H1 (cell line): ENCODE measurements at regions not wholly inside any gene's neighbourhood (a gene's known extent, or its start where the extent isn't known, plus 50 kb on each side); places are given as distances from the start of the nearest gene placed in this dataset.

ENCODE experiments used
- CTCF ChIA-PET: fragments of 300-600 bp; sonication (Branson Sonifier 250); formaldehyde crosslinking; loops from one replicate; lab custom pipeline; 2021; ENCODE audit not compliant: partially characterized antibody; lab: Charles Lee
- POLR2A ChIA-PET: fragments of 300-600 bp; sonication (Branson Sonifier 250); formaldehyde crosslinking; loops from one replicate; lab custom pipeline; 2021; ENCODE audit warnings: inconsistent platforms; ENCODE audit not compliant: partially characterized antibody; lab: Charles Lee
- DNase-seq, 2 experiments: peaks; one replicate each; pipeline versions ENCODE4 v3.0.0 to v3.0.0-alpha.2; 2010 to 2022; ENCODE audit warnings: low spot score in 2 of 2, low read depth in 1 of 2, mixed read lengths in 1 of 2
- FAIRE-seq: peaks from 2 replicates; lab custom pipeline; 2011; peaks lifted over from hg19 to GRCh38; lab: Jason Lieb, UNC
- H2AFZ ChIP-seq: 2 replicates; pipeline ENCODE4 v1.8.1; 2012; ENCODE audit warnings: low read length, inconsistent platforms
- H2AK5ac ChIP-seq: 2 replicates; pipeline ENCODE4 v1.6.1; 2013; ENCODE audit warnings: low read depth, low read length
- H2BK120ac ChIP-seq: replicated peaks from 2 replicates; pipeline ENCODE3; 2013; ENCODE audit warnings: low read depth, low read length, inconsistent platforms
- H2BK12ac ChIP-seq: 2 replicates; pipeline ENCODE4 v1.6.1; 2013; ENCODE audit warnings: low read depth, low read length
- H2BK15ac ChIP-seq: 2 replicates; pipeline ENCODE4 v1.6.1; 2013; ENCODE audit warnings: low read length
- H2BK20ac ChIP-seq: 2 replicates; pipeline ENCODE4 v1.6.1; 2013; ENCODE audit warnings: low read length
- H2BK5ac ChIP-seq: 2 replicates; pipeline ENCODE4 v1.6.1; 2013; ENCODE audit warnings: low read depth, low read length
- H3K14ac ChIP-seq: 2 replicates; pipeline ENCODE4 v1.6.1; 2013; ENCODE audit warnings: inconsistent platforms; ENCODE audit not compliant: insufficient read length
- H3K18ac ChIP-seq: 2 replicates; pipeline ENCODE4 v1.6.1; 2013; ENCODE audit warnings: low read length; ENCODE audit errors: extremely low read depth
- H3K23ac ChIP-seq: 2 replicates; pipeline ENCODE4 v1.6.1; 2013; ENCODE audit warnings: inconsistent platforms; ENCODE audit not compliant: insufficient read length
- H3K23me2 ChIP-seq: 2 replicates; pipeline ENCODE4 v1.6.1; 2013; ENCODE audit warnings: low read depth, low read length
- H3K27ac ChIP-seq: 2 replicates; pipeline ENCODE4 v1.6.1; 2011; ENCODE audit warnings: low read depth, low read length, inconsistent platforms
- H3K27me3 ChIP-seq, 4 experiments: replicated peaks in 1 of 4; 1 replicate in 1 of 4; 2 replicates in 3 of 4; pipeline versions ENCODE4 v1.6.1 to v1.8.1; 2011 to 2013; ENCODE audit warnings: low read length in 3 of 4, mild to moderate bottlenecking in 3 of 4, inconsistent platforms in 2 of 4, mixed read lengths in 2 of 4, moderate library complexity in 1 of 4; ENCODE audit not compliant: control insufficient read depth in 3 of 4, insufficient read depth in 3 of 4; ENCODE audit errors: extremely low read depth in 1 of 4
- H3K36me3 ChIP-seq, 4 experiments: 2 replicates each; pipeline versions ENCODE4 v1.6.1 to v1.8.1; 2011 to 2013; ENCODE audit warnings: mild to moderate bottlenecking in 4 of 4, low read length in 3 of 4, moderate library complexity in 2 of 4, control low read depth in 1 of 4, inconsistent platforms in 1 of 4; ENCODE audit not compliant: insufficient read depth in 4 of 4, control insufficient read depth in 2 of 4
- H3K4ac ChIP-seq: replicated peaks from 2 replicates; pipeline ENCODE3; 2013; ENCODE audit warnings: low read length, low read depth, mixed read lengths, inconsistent platforms; ENCODE audit not compliant: insufficient read length
- H3K4me1 ChIP-seq, 4 experiments: replicated peaks in 1 of 4; 1 replicate in 1 of 4; 2 replicates in 3 of 4; pipeline versions ENCODE4 v1.6.1 to v1.8.1; 2011 to 2013; ENCODE audit warnings: low read length in 3 of 4, inconsistent platforms in 2 of 4, mixed read lengths in 1 of 4; ENCODE audit not compliant: insufficient read depth in 4 of 4, control insufficient read depth in 3 of 4
- H3K4me2 ChIP-seq, 2 experiments: 2 replicates each; pipeline versions ENCODE4 v1.6.1 to v1.8.1; 2011 to 2013; ENCODE audit warnings: low read depth in 2 of 2, low read length in 2 of 2, control low read depth in 1 of 2, inconsistent platforms in 1 of 2, mild to moderate bottlenecking in 1 of 2; ENCODE audit not compliant: insufficient read depth in 1 of 2
- H3K4me3 ChIP-seq, 4 experiments: fragments of 200-600, 300-600 bp in 1 of 4; sonication (generic), shearing (Covaris generic), sonication (Bioruptor Twin) in 1 of 4; 2 replicates each; pipeline versions ENCODE4 v1.5.1 to v1.8.1; 2011 to 2016; ENCODE audit warnings: low read length in 4 of 4, low read depth in 3 of 4, control low read depth in 2 of 4, inconsistent platforms in 2 of 4, mild to moderate bottlenecking in 2 of 4, mixed read lengths in 1 of 4, moderate library complexity in 1 of 4; ENCODE audit not compliant: insufficient read depth in 2 of 4; ENCODE audit errors: extremely low read depth in 1 of 4
- H3K56ac ChIP-seq: replicated peaks from 2 replicates; pipeline ENCODE3; 2013; ENCODE audit warnings: low read depth, mild to moderate bottlenecking, mixed read lengths, low read length, inconsistent platforms; ENCODE audit not compliant: insufficient read length
- H3K79me1 ChIP-seq: 2 replicates; pipeline ENCODE4 v1.6.1; 2013; ENCODE audit warnings: low read depth, low read length, control low read depth
- H3K79me2 ChIP-seq, 2 experiments: 2 replicates each; pipeline versions ENCODE4 v1.6.1 to v1.8.1; 2012 to 2013; ENCODE audit warnings: low read length in 2 of 2, mild to moderate bottlenecking in 2 of 2, inconsistent platforms in 1 of 2; ENCODE audit not compliant: insufficient read depth in 2 of 2, control insufficient read depth in 1 of 2
- H3K9ac ChIP-seq, 4 experiments: replicated peaks in 1 of 4; 1 replicate in 1 of 4; 2 replicates in 3 of 4; pipeline versions ENCODE4 v1.6.1 to v1.8.1; 2011 to 2013; ENCODE audit warnings: low read depth in 3 of 4, low read length in 3 of 4, control low read depth in 2 of 4, mild to moderate bottlenecking in 2 of 4, moderate library complexity in 2 of 4, inconsistent platforms in 1 of 4; ENCODE audit errors: extremely low read depth in 1 of 4
- H3K9me3 ChIP-seq, 2 experiments: 2 replicates each; pipeline versions ENCODE4 v1.6.1 to v1.8.1; 2012 to 2013; ENCODE audit warnings: mild to moderate bottlenecking in 2 of 2, moderate library complexity in 2 of 2, control low read depth in 1 of 2, inconsistent platforms in 1 of 2, low read depth in 1 of 2, low read length in 1 of 2, mixed read lengths in 1 of 2; ENCODE audit not compliant: insufficient read depth in 2 of 2
- H4K20me1 ChIP-seq, 2 experiments: replicated peaks in 1 of 2; 2 replicates each; pipeline versions ENCODE3 to v1.8.1; 2011 to 2013; ENCODE audit warnings: inconsistent platforms in 2 of 2, low read length in 2 of 2, mild to moderate bottlenecking in 1 of 2; ENCODE audit not compliant: insufficient read depth in 2 of 2, control insufficient read depth in 1 of 2
- H4K5ac ChIP-seq: 2 replicates; pipeline ENCODE4 v1.6.1; 2013; ENCODE audit warnings: low read length, low read depth, mixed read lengths, inconsistent platforms; ENCODE audit not compliant: insufficient read length
- H4K8ac ChIP-seq: 2 replicates; pipeline ENCODE4 v1.8.0; 2013; ENCODE audit warnings: mild to moderate bottlenecking, moderate library complexity, low read length, inconsistent platforms; ENCODE audit not compliant: insufficient read depth; ENCODE audit errors: extremely low read depth
- H4K91ac ChIP-seq: replicated peaks from 2 replicates; pipeline ENCODE3; 2013; ENCODE audit warnings: low read length, mixed read lengths, inconsistent platforms; ENCODE audit not compliant: insufficient read length
- ATF2 ChIP-seq: IDR thresholded peaks from 2 replicates; pipeline ENCODE4 v1.6.1; 2012; ENCODE audit warnings: low read length, inconsistent platforms
- ATF3 ChIP-seq: IDR thresholded peaks from 2 replicates; pipeline ENCODE4 v1.6.1; 2011; ENCODE audit warnings: low read depth, mild to moderate bottlenecking, low read length; ENCODE audit not compliant: insufficient read depth
- BRCA1 ChIP-seq: IDR thresholded peaks from 2 replicates; pipeline ENCODE4 v1.6.1; 2012; ENCODE audit warnings: low read depth, low read length, improper control_type of control experiment
- CBX5 ChIP-seq: fragments of 300-800, 300-1000 bp; sonication (generic); IDR thresholded peaks from 2 replicates; pipeline ENCODE4 v1.7.1; 2016; ENCODE audit warnings: antibody characterized with exemption, low read length, low read depth
- CEBPB ChIP-seq: IDR thresholded peaks from 2 replicates; pipeline ENCODE4 v1.6.1; 2012; ENCODE audit warnings: low read depth, low read length
- CHD2 ChIP-seq: IDR thresholded peaks from 2 replicates; pipeline ENCODE4 v1.6.1; 2012; ENCODE audit warnings: low read length, improper control_type of control experiment
- E2F6 ChIP-seq: IDR thresholded peaks from 2 replicates; pipeline ENCODE4 v1.6.1; 2012; ENCODE audit warnings: inconsistent platforms
- EGR1 ChIP-seq: IDR thresholded peaks from 2 replicates; pipeline ENCODE4 v1.6.1; 2011; ENCODE audit warnings: low read depth, low read length, borderline replicate concordance
- KDM4A ChIP-seq: IDR thresholded peaks from one replicate; pipeline ENCODE4 v1.7.1; 2012; ENCODE audit warnings: low read depth, mild to moderate bottlenecking, moderate library complexity, low read length, inconsistent platforms; ENCODE audit not compliant: severe bottlenecking
- KDM5A ChIP-seq: fragments of 200-600 bp; IDR thresholded peaks from 2 replicates; pipeline ENCODE4 v1.7.1; 2012; ENCODE audit warnings: mild to moderate bottlenecking, low read length, inconsistent platforms, mixed read lengths
- TEAD4 ChIP-seq: IDR thresholded peaks from 2 replicates; pipeline ENCODE4 v1.6.1; 2012; ENCODE audit warnings: low read depth, low read length, inconsistent platforms, mixed read lengths
- ZNF274 ChIP-seq: IDR thresholded peaks from 2 replicates; pipeline ENCODE4 v1.7.0; 2012; ENCODE audit warnings: low read length, borderline replicate concordance; ENCODE audit errors: extremely low read depth
- WGBS, 2 experiments: shearing (Covaris generic) in 1 of 2; methylation state at CpG; one replicate each; pipeline versions ENCODE4 v1.1.6 to v1.1.7; 2013 to 2015; ENCODE audit warnings: low lambda C conversion rate in 2 of 2, mixed read lengths in 2 of 2, inconsistent platforms in 1 of 2, low coverage in 1 of 2, missing lambda C conversion rate in 1 of 2; ENCODE audit not compliant: insufficient replicate concordance in 2 of 2, insufficient coverage in 1 of 2, insufficient read length in 1 of 2; ENCODE audit errors: extremely low coverage in 1 of 2, missing lambda C conversion rate in 1 of 2; 5-methylcytosine and 5-hydroxymethylcytosine counted together

GRCh38 chr18:23316316-23316715 is 136.8 kb upstream of the RIOK3 start:
- H2AFZ ChIP-seq: no peak overlapping the region
- DNase-seq (no peak), FAIRE-seq (no peak)
- no peaks in the 10 kb centered on the region for H4K20me1 ChIP-seq
- H2BK120ac ChIP-seq: no peak overlapping the region
- no peak overlapping the region for H2BK20ac ChIP-seq
- ChIA-PET CTCF (no interaction called here), POLR2A (interaction anchor here (1.1 kb wide), 1 partner anchor 225 kb away, joined by 3 read pairs; no protein-coding TSS in a partner anchor)
- H3K27me3 ChIP-seq: no peaks in the 10 kb centered on the region
- H3K4me1 ChIP-seq: peaks cover 0 to 16% (median 10%) of the 10 kb centered on the region in 4 experiments; a peak in 4 of 7 replicates
- no peak overlapping the region for H4K8ac ChIP-seq
- no peak overlapping the region for H3K23ac ChIP-seq
- H2BK12ac ChIP-seq: no peak overlapping the region
- no peak overlapping the region for H3K4me3 ChIP-seq
- H3K79me2 ChIP-seq: no peaks in the 10 kb centered on the region
- H3K4ac ChIP-seq: no peak overlapping the region
- no peak overlapping the region for H2BK15ac ChIP-seq
- H3K36me3 ChIP-seq: no peaks in the 10 kb centered on the region
- no peak overlapping the region for H2BK5ac ChIP-seq
- peaks cover 0 to 5% of the 10 kb centered on the region in 2 experiments; a peak in 1 of 4 replicates for H3K9me3 ChIP-seq
- no peak overlapping the region for H4K91ac ChIP-seq
- H3K14ac ChIP-seq: no peak overlapping the region
- H3K56ac ChIP-seq: no peak overlapping the region
- WGBS, 2 experiments: 84 to 100% methylated on average over 2 of the region's 2 CpGs
- no peak overlapping the region for H2AK5ac ChIP-seq
- no peak overlapping the region for H3K18ac ChIP-seq
- H3K27ac ChIP-seq: no peak overlapping the region
- H3K9ac ChIP-seq: no peak overlapping the region
- H4K5ac ChIP-seq: no peak overlapping the region
- no peaks in the 10 kb centered on the region for H3K23me2 ChIP-seq
- no peaks in the 10 kb centered on the region for H3K79me1 ChIP-seq
- no peak for TF ChIP-seq CHD2
- TF ChIP-seq CBX5: no peak
- no peak for TF ChIP-seq ATF3
- TF ChIP-seq EGR1: no peak
- TF ChIP-seq KDM5A: no peak
- no peak for TF ChIP-seq ZNF274
- no peak for TF ChIP-seq KDM4A
- no peak for TF ChIP-seq E2F6
- TF ChIP-seq ATF2: no peak
- no peak for TF ChIP-seq CEBPB
- no peak for TF ChIP-seq TEAD4
- no peak for TF ChIP-seq BRCA1
- H3K4me2 ChIP-seq: no peak overlapping the region
